Activated CD4-positive, alpha-beta T cell treated with anti-CD3 and anti-CD28 coated beads, Interleukin-10, Interleukin-2, amounts not matched to agents 100 ng/mL and 50 ng/mL, durations not matched to agents 16 hours and 8 hours (primary cell): ENCODE measurements at regions not wholly inside any gene's neighbourhood (a gene's known extent, or its start where the extent isn't known, plus 50 kb on each side); places are given as distances from the start of the nearest gene placed in this dataset.

ENCODE experiments used
- DNase-seq: peaks from one replicate; pipeline ENCODE4 v3.0.0-alpha.2; 2020

DNA sequence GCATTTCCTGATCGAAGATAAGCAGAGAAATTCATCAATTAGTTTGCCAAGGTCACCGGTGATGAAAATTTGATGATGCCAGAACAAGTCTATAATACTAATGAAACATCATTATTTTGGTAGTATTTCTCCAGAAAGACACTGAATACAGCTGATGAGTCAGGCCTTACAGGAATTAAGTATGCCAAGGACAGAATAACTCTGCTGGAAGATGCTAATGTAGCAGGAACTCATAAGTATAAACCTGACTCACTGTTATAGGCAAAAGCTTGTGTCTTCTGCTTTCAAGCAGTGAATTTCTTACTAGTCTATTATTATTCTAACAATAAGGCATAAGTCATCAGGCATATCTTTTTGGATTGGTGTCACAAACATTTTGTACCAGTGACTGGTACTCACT lies 1825.1 kb upstream of the IGFBP7 start:
- DNase-seq, result no peak

GRCh38 chr4:58936436-58936835 lies 1826.3 kb upstream of the IGFBP7 start:
- DNase-seq, result no peak

DNA sequence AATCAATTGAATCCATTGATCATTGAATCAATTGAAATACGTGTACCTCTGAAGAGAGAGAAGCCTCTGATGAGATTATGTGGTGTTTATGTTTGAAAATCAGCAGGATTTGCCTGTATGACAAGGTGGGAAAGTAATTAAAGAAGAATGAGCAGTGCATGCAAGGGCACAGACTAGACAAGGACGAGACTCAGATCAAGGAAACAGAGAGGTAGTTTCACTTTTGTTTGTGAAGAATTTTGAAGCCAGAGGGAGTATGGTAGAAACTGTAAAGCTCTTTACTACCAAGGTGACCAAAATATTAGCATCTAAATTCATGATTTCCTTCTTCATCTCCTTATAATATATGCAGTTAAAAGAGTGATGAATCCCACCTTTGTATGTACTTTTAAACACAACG lies 1830.0 kb upstream of the IGFBP7 start:
- DNase-seq, result no peak

DNA sequence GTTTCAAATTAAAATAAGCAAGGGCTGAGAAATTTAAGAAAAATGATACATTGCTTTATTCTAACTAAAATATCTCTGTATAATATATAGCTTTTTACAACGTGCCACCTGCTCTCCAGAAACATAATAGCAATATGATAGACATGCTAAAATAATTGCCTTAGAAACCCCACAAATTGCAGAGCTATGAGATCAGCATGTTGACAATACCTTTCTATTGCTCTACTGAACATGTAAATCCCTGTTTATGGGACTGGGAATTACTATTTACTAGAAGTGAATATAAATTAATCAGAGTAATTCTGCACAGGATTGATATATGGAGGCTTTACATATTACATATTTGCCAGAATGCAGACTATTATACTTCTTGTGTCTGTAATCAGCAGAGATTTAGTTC lies 1831.1 kb upstream of the IGFBP7 start:
- DNase-seq, result no peak

- DNase-seq, result no peak
These were observed 1843.4 kb upstream of the IGFBP7 start for GRCh38 chr4:58953575-58953974.

GRCh38 chr4:58957711-58958110 lies 1847.5 kb upstream of the IGFBP7 start:
- DNase-seq, result no peak

- DNase-seq, result no peak
These were observed 1851.1 kb upstream of the IGFBP7 start for GRCh38 chr4:58961283-58961682.

- DNase-seq, result no peak
These were observed 1851.7 kb upstream of the IGFBP7 start for GRCh38 chr4:58961925-58962324.

DNA sequence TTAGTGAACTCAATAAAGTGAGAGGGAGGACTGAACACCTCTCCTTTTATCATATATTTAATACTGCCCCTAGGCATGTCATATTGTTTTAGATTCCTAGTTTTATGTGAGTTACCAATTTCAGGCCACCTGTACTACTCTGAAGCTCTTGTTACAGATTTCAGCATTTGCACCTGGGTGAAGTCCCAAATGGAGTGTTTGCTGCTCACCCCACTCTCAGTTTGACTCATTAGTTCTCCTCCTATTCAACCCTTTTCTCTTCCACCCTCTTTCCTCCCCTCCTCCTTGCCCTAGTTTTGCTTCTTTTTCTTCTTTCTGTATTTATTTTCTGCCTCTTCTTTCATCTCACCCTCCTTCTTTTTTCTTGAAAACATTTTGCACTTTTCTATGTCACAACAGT lies 1852.2 kb upstream of the IGFBP7 start:
- DNase-seq, result no peak

- no peak for DNase-seq
These were observed 1871.6 kb upstream of the IGFBP7 start for GRCh38 chr4:58981828-58982227.

DNA sequence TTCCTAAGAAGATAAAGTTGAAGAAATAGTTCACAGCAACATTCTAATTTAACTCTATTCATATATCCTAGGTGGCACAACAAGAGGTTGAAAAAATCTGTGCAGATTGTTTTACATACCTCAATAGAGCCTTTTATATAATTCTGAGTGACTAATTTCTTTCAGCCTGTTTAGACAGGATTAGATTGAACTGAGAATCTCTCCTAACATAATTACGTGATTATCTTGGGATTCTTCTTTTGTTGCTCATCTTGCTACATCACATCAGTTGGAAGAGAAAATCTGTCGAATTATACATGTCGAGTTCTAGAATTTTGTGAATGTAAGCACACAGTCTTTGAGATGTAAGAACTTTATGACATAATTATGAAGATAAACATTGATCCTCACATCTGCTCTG lies 1873.7 kb upstream of the IGFBP7 start:
- no peak for DNase-seq

DNA sequence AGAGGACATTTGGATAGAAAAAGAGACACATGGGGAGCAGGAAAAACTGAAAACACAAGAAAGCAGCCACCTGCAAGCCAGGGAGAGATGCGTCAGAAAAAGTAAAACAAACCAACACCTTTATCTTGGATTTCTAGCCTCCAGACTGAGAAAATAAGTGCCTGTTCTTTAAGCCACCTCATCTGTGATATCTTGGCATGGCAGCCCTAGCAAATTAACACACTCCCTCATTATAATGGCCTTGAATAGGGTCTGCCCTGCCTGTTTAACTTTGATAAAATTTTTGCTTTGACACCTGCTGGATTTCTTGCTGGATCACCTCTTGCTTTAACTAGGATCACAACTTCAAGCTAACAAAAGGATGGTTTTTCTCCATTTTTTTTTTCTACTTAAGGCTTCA lies 1892.0 kb upstream of the IGFBP7 start:
- DNase-seq, result no peak

DNA sequence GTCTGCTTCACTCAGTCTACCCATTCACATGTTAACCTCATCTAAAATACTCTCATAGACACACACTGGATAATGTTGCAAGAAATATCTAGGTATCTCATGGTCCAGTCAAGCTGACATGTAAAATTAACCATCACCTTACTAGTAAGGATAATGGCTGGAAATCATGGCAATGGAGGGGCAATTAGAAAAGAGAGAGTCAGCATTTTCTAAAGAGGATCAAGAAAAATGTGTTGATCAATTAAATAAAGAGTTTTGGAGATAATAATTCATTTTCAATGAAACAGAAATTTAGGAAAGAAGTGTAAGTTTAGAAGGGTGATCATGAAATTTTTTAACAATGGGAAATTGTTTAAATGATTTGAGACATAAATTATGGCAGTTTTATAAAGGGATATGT lies 1914.1 kb upstream of the IGFBP7 start:
- no peak for DNase-seq

GRCh38 chr4:59037812-59038211 lies 1927.6 kb upstream of the IGFBP7 start:
- DNase-seq, result no peak

GRCh38 chr4:59039046-59039445 lies 1928.9 kb upstream of the IGFBP7 start:
- DNase-seq, result no peak

DNA sequence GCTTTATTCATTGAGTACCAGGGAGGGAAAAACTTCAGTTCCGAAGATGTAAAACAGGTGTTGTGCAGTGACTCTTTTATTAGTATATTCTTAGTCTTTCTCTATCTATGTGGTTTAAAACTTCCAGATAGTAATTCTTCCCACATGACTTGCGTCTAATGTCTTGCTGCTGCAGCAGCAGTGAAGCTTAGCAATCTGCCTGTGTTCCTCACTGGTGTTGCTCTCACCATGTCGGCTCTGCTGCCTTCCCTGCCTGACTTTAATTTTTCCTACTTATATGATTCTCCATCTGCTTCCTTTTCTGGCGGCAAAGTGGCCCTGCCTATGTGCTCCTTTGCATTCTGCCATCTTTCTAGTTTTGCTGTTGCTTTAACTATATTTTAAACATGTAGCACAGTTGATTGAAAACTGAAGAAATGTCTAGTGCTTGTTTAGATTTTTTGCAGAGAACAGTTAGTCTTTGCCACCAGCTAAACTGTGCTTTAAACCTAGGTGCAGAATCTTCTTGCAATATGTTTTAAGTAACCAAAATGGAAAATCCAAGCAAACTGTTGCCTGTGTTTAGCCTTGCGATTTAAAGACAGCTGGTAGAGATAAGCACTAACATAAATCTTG lies 1934.2 kb upstream of the IGFBP7 start:
- no peak for DNase-seq

DNA sequence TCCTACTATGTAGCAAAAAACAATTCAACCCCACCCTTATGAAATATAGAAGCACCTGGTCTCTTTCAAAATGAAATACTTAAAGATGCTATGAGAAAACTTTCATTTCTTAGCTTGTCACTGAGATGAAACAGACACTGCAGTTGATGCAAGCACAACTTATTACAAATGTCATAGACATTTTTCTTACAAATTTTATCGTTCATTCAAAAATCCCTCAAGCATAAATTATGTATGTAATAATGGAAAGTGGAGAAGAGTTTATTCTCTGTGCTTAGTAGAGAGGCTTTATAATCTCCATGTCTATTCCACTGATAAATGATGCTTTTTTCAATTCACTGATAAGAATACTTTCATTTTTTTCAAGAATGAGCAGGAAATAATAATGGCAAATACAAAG lies 1943.9 kb upstream of the IGFBP7 start:
- no peak for DNase-seq

- no peak for DNase-seq
These were observed 1947.6 kb upstream of the IGFBP7 start for GRCh38 chr4:59057804-59058203.

- DNase-seq, result no peak
These were observed 1948.4 kb upstream of the IGFBP7 start for GRCh38 chr4:59058543-59058942.

- DNase-seq, result no peak
These were observed 1950.0 kb upstream of the IGFBP7 start for GRCh38 chr4:59060002-59060846.

DNA sequence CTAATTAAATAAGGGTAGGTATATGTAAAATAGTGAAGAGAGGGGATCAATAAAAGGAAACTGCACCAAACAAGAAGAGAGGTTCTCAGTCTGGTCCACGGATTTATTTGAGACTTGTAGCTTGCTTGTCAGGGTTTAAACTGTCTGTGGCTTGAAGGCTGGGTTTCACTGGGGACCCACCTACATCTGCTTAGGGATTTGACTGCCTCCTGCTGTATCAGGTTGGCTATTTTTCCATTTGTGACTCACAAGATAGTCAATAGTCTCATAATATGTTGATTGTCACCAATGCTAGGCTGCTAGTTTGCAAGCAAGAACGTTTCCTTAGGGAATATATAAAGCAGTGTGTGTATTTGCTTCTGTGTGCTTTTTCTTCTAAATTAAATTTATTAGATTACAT lies 1950.7 kb upstream of the IGFBP7 start:
- no peak for DNase-seq

- no peak for DNase-seq
These were observed 1953.0 kb upstream of the IGFBP7 start for GRCh38 chr4:59063015-59063720.

- no peak for DNase-seq
These were observed 1958.7 kb upstream of the IGFBP7 start for GRCh38 chr4:59068722-59069418.
